ENCODE measurements at regions not wholly inside any gene's neighbourhood (a gene's known extent, or its start where the extent isn't known, plus 50 kb on each side); places are given as distances from the start of the nearest gene placed in this dataset.

DNA sequence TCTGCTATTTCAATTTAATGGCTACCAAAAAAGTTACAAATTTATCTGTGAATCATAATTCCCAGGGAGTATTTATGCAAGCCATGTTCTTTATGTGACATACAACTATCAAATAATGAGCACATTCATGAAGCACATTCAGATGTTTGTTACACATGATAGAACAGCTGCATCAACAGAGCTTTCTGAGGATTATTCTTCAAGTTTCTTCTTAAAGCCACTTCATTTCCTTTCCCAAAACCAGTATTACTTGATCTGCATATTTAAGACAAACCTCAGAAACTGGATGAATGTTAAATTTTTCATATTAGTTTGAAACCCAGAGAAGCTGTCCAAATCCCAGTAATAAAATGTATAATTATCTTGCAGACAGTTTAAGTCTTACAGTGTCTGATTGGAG is 73.6 kb upstream of the SOX5 start:
- no peak for DNase-seq

DNA sequence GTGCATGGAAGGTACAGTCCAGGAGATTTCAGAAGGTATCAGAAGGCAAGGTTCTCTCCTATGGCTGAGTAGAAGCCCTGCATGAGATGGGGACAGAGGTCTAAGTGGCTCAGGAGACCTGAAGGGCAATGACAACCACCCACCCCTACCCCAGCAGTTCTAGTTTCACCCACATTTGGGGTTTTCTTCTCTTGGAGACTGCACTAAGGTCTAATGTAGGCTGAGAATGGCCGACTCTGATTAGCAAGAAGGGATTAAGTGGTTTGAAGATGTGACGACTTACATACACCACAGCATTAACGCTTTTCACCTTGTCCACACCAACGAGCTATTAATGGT is 71.7 kb upstream of the SOX5 start:
- DNase-seq = no peak

DNA sequence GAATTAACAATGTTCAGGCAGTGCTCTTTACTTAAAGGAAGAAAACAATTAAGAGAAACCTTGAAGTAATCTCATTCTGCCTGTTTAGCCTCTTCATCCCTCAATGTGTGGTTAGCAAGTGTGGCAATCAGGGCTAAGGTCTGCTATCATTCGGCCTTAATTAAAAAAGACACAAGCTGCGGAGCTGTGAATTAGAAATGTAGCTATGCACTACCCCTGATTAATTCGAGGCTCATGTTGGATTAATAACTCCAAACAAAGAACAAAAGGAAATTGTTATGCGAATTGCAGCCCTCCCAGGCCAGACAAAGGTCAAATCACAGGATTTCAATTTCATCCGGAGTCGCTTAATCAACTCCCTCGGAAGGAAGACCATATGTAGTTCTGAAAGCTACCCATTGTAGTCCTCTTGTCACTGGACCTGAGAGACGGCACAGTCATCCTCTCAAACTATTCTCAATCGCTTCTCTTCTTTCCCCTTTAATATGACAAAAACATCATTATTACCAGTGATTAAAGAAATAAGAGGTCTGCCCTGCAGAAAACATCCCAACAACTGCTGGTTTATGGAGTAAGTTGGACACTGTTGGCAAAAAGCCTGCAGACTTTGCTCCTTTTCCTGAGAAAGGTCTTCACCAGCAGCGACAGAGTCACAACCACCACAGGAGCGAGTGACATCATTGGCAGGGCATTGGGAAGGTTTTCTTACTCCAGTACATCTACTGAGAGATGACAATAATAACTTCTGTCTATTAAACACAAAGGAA is 71.1 kb upstream of the SOX5 start:
- DNase-seq = no peak

DNA sequence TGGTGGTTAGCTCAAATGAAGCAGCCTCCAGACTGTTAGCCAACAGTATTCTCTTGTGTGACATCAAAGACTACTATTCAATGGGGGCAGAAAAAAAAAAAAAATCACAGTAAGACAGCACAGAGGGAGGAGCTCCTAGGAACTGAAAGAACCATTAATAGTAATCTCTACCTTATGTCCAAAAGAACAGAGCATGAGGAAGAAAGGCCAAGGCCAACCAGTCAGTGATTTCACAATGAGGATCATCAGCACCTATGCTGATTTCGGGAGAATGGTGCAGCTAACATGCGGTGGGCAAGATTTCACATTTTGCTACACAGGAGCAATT is 66.3 kb upstream of the SOX5 start:
- DNase-seq = no peak

DNA sequence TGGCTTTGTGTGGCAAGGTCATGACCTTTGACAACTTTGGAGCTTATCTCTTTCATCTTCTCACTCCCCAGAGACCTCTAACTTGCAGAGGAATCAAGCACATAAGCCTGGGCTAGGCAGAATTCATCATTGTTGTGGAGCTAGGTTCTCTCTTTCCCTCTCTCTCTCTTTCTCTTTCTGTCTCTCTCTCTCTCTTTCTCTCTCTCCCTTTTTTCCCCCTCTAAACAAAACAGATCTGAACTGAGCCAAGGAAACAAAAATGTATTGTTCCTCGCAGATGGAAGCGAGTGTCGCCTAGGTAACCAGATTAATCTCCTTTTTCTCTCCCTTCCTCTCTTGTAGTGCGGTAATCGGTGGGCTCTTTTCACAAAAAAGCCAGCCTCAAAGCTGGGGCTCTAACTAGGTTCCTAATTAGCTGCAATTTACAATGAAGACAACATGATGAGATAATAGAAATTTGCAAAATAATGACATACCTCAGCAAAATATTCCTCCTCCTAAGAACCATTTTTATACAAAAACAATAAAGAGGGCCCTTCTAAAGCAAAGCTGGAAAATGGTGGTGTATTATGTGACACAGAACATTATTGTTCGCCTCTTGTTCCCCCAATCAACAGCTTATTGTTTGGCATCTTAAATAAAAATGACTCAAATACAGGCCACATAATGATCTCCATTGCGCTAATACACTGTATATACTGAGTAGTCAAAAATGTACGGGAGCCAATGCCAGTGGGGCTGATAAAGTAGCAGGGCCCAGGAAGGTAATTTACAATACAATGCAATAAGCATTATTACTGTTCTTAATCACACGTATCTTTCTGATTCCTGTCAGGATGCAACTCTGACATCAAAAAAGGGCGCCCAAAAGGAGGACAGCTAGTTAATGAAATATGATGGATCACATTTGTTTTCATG is 65.7 kb upstream of the SOX5 start:
- DNase-seq = no peak

DNA sequence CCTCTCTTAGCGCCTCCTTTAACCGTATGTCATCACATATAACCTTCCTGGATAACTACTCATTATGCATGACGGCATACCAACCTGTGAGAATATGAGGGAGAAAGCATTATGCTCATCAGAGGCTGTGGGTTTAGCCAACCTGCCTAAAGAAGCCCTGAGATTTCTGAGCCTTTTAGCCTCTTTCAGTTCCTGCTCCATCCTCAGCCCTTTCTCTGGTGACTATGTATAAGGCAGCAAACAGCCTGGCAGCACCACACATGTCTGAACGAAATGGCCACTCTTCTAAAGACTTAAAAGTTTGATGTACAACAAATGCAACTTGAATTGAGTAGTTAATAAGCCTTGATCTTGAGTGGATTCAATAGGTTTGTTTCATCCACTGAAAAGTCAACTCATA is 64.8 kb upstream of the SOX5 start:
- DNase-seq = no peak

DNA sequence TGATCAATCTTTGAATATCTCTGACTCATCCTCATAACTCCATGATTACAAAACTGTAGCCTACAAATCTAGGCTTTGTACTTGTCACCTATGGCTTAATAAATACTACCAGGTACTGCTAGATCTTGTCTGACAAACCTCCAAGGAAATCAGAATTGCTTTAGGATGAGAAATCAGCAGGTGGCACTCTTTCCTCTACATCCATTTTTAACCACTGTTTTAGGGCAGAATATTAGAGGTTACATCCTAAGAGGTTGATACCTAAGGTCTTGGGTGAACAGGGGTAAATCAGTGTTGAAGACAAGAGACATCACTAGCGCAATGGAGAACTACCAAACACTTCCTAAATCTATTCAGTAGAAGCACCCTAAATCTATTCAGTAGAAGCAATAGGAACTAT is 63.1 kb upstream of the SOX5 start:
- no peak for DNase-seq

DNA sequence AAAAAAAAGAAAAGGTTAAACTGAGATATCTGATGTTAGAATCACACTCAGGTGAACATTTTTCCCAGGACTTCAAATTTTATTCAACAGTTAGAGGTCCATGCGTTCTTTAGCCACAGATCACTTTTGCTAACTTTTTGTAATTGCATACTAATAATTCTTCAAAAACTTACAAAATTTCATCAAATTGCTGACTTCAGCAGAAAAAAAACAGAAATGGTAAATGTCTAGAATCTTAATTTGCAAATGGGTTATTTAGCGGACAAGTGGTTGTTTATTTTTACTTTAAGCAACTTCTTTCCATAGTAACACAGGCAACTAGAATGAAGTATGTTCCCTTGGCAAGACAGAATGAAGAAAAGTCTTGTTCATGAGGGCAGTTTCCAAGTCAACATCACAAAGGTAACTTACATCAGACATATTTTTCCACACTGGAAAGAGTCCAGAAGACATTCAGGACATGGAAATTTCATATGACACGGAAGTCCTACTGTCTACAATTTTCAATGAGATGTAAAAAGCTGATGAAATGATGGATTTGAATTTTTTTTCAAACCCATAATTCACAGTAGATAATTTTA is 62.5 kb upstream of the SOX5 start:
- no peak for DNase-seq

DNA sequence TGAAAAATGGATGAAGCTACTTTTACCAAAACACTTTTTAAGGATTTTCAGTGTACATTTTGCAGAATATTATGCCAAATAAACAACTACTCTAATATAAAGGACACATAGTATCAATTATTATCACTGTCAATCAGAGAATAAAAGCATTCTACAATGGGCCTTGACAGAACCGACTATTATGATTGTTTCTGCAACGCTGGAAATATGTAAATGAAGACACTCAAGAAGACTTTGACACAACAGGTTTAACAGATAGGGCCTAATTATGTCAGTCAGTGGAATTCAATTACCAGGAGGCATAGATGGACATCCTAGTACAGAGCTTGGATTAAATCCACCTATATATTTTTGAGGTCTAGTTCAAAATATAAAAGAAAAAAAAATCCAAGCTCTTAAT is 58.7 kb upstream of the SOX5 start:
- no peak for DNase-seq
